NCI-H1092 (cell line): ENCODE measurements at regions not wholly inside any gene's neighbourhood (a gene's known extent, or its start where the extent isn't known, plus 50 kb on each side); places are given as distances from the start of the nearest gene placed in this dataset.
"Not testable (repeated sequence)": the region's sequence is repeated elsewhere in the genome, so short reads cannot be mapped to it uniquely, and the experiment has no call there.

ENCODE experiments used
- DNase-seq: peaks from one replicate; lab custom pipeline; 2025; lab: John Stamatoyannopoulos, UW

GRCh38 chr5:163789870-163790269 lies 284.5 kb downstream of the MAT2B start:
- no peak for DNase-seq

DNA sequence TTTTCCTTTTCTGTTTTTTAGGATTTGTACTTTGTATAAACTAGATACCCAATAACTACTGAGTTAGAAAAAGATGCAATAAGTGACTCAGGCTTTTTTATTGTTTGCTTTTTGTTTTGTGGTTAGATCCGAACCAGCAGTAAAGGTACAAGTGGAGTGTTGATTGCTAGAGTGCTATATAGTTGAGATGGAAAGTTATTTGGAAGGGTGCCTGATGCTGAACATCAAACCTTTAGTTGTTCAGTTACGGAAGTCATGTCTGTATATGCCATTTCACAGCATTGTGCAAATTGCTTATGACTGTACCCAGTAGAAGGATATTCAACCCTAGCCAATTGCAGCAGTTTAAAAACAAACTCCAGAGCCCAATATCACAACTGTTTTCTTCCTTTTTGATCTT lies 285.1 kb downstream of the MAT2B start:
- no peak for DNase-seq

DNA sequence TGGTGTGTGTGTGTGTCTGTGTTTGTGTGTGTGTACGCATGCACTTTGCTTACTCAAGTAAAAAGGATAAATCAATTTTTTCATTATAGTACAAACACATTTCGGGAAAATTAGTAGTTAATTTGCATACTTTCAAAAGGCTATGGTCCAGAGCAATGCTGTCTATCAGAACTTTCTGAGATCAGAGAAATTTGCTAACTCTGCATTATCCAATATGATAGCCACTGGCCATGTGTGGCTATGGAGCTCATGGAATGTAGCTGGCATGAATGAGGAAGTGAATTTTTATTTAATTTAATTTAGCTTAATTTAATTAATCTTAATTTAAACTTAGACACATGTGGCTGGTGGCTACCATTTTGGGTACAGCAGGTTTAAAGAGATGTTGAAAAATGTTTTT lies 289.6 kb downstream of the MAT2B start:
- DNase-seq = no peak

DNA sequence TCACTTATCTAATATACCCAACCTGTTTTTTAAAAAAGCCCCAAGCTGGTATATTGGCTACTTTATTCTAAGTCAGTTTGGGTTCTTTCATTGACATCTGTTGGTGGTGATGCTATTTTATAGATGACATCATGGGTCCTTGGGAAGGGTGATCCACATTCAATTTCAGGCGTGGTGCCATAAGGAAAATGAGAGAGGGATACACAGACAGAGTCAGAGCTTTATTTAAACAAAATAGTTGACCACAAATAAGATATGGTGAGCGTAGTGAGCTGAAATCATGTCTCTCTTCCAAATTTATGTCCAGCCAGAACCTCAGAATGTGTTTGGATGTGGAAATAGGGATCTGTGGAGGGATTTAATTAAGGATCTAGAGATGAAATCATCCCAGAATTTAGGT lies 302.4 kb downstream of the MAT2B start:
- no peak for DNase-seq

DNA sequence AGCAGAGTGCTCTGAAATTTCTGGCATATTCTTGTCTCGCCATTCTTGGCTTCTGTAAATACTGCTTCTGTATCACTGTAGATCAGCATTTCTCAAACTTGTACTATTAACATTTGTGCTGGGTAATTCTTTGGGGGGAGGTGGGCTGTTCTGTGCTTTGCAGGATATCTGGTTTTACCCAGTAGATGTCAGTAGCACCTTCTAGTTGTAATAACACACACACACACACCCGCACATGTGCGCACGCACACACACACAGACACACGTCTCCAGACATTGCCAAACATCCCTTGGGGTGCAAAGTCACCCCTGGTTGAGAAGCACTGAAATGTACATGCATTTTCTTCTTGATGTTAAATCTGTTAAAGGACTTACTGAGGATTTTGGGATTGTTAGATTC lies 304.1 kb downstream of the MAT2B start:
- no peak for DNase-seq

DNA sequence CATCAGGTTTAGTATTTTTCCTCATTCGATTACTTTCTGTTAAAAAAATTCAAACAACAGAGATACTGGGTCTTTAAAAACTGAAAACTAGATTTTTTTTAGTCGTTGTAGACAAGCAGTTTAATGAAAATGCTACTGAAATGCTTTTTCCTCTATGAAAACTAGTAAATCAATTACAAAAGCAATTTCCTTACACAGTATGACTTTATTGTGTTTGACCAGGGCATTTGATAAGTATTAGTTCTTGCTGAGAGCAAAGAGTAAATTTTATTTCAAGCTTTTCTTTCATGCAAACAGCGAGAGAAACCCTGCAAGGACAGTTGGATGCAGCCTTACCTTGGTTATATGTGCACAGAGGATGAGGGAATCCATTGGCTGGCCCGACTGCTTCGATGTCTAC lies 308.5 kb downstream of the MAT2B start:
- DNase-seq = no peak

DNA sequence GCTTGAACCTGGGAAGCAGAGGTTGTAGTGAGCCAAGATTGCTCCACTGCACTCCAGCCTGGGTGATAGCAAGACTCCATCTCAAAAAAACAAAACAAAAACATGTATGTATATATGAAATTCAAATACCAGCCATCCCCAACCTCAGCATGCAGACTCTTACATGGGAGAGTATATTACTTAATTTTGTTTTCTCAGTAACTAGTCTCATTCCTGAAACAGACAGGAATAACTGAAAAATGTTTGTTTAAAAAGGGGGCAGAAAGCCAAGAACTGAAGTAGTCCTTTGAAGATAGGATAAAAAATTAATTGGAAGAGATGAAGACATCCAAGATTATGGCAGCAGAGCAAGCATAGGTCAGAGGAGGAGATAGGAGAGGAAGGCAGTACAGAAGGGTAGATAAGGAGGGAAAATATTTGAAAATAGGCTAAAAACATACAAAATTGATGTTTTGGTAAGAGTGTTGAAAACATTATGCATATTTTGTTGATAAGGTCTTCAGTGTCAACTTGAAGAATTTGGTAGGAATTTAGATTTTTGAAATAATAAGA lies 309.9 kb downstream of the MAT2B start:
- DNase-seq = no peak

DNA sequence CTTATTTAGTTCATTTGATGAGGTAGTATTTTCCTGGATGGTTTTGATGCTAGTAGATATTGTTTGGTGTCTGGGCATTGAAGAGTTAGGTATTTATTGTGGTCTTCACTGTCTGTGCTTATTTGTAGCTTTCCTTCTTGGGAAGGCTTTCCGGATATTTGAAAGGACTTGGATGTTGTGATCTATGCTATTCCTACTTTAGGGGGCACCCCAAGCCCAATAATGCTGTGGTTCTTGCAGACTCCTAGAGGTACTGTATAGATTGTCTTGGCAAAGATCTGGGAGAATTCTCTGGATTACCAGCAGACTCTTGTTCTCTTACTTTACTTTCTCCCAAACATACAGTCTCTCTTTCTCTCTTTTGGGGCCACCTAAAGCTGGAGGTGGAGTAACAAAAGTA lies 315.7 kb downstream of the MAT2B start:
- no peak for DNase-seq

GRCh38 chr5:163822548-163822947 lies 317.1 kb downstream of the MAT2B start:
- DNase-seq = no peak

- no peak for DNase-seq
Observed at GRCh38 chr5:163825661-163826060, 320.2 kb downstream of the MAT2B start.

GRCh38 chr5:163826201-163826600 lies 320.8 kb downstream of the MAT2B start:
- DNase-seq = no peak

DNA sequence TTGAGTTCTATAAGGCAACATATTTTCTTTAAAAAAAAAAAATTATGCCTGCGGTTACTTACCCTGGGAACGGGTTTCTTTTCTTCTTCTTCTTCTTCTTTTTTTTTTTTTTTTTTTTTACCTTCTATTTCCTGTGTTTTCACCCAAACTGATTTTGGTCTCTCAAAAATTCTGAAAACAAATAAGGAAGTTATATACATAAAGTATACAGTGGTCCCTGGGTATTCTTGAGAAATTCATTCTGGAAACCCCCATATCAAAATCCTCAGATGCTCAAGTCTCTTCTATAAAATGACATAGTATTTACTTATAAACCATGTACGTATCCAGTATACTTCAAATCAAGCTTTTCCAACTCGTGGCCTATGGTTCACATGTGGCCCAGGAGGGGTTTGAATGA lies 326.7 kb downstream of the MAT2B start:
- no peak for DNase-seq

GRCh38 chr5:163838738-163839137 lies 333.3 kb downstream of the MAT2B start:
- DNase-seq = no peak

- no peak for DNase-seq
Observed at GRCh38 chr5:163846512-163846911, 341.1 kb downstream of the MAT2B start.

GRCh38 chr5:163855754-163856153 lies 350.3 kb downstream of the MAT2B start:
- no peak for DNase-seq

DNA sequence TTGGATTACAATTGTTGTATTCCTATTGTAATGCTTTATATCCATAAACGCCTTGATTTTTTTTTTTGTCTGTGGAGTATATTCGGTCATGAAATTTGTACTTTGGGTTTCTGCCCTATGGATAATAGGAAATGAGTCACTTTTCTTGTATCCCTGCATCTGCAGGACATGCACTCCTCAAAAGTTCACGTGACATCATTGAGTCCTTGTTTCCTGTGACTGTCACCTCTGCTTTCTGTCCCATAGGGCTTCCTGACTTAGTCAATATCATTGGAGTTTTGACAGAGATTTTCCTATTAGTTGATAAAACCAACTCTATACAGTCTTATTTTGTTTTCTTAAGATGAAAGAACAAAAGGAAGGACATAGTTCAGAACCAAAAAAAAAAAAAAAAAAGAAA lies 356.3 kb downstream of the MAT2B start:
- DNase-seq = no peak

- no peak for DNase-seq
Observed at GRCh38 chr5:163867324-163867723, 361.9 kb downstream of the MAT2B start.

- no peak for DNase-seq
Observed at GRCh38 chr5:163867738-163868137, 362.3 kb downstream of the MAT2B start.

- no peak for DNase-seq
Observed at GRCh38 chr5:163869581-163869980, 364.2 kb downstream of the MAT2B start.

- no peak for DNase-seq
Observed at GRCh38 chr5:163870441-163870840, 365.0 kb downstream of the MAT2B start.

DNA sequence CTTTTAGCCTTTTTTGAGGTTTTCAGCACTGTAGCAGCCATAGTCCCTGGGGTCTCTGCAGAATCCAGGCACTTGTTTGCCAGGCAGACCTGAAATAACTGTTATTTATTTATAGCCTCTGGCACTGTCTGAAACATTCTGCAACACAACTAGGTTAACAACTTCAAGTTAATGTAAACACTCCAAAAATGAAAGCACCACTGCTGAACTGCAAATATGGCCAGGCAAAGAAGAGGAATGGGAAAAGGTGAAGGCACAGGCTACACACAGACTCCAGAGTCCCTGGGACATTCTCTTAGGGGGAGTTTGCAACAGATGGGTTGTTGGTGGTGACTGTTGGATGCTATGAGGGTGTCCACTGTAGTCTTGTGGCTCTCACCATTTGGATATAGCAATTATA lies 369.0 kb downstream of the MAT2B start:
- DNase-seq = no peak

GRCh38 chr5:163874912-163875311 lies 369.5 kb downstream of the MAT2B start:
- DNase-seq = not testable (repeated sequence)

DNA sequence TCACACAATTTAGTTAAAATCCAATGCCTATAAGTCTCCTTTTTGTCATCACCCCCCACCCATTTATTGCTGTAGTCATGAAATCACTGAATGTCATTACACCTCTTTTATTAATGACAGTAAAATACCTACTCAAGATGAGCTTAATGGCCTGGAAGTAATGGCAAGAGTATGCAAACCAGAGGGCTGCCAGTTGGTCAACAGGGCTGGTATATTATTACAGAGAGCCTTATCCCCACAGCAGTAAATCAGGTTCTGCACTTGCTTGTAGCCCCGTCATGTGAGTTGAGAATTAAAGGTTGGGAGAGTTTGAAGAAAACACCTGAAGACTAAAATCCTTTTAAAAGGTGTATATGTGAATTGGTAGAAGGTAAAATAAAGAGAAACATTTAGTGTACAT lies 372.4 kb downstream of the MAT2B start:
- DNase-seq = no peak

DNA sequence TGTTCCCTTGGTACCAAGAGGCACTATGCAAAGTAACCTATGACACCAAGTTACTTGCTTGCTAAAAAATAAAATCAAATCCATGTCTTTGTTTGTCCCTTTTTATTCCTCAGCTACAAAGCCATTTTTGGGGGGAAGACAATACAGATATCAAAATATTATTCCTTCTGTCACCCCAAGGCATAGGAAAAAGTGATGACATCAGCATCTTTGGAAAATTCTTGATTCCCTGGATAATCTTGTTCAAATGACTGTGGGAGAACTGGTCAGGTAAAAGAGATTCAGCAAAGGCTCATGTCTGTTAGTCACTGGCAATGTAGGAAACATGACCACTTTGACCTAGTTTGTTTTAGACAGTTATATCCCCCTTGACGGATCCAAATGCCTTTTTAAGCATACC lies 373.1 kb downstream of the MAT2B start:
- DNase-seq = no peak

DNA sequence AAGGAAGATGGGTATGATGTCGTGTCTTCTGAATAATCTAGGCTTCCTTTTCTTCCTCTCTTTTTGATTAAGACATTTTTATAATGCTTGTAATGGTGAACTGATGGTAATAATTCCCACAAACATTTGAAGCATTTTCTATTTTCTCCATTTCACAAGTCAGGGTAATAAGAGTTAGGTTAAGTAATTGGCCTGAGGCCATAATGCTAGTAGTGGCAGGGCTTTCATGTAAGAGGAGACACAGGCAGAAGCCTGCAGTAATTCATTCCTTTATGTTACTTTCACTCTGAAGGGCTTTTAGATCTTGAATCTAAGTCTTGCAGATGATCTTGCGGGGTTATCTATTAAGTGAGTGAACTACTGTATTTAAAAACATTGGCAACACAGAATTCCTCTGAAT lies 374.9 kb downstream of the MAT2B start:
- no peak for DNase-seq
